Ascending aorta (tissue), 2 donors: ENCODE measurements at regions not wholly inside any gene's neighbourhood (a gene's known extent, or its start where the extent isn't known, plus 50 kb on each side); places are given as distances from the start of the nearest gene placed in this dataset.

Experiments used
- DNase-seq, 2 donors: peaks; one replicate each; pipeline ENCODE4 v3.0.0-alpha.2; 2019; ENCODE audit warnings: low spot score in 2 of 2
- H3K27ac ChIP-seq, 2 donors: fragments of 200-600 bp; sonication (generic); one replicate each; pipeline ENCODE4 v1.5.1; 2016 to 2017; ENCODE audit warnings: mild to moderate bottlenecking in 1 of 2
- H3K27me3 ChIP-seq: fragments of 200-600 bp; sonication (generic); one replicate; pipeline ENCODE4 v1.5.1; 2017
- H3K36me3 ChIP-seq, 2 donors: fragments of 200-600 bp; sonication (generic); one replicate each; pipeline ENCODE4 v1.5.1; 2016
- H3K4me1 ChIP-seq, 2 donors: fragments of 200-600 bp; sonication (generic); one replicate each; pipeline ENCODE4 v1.5.1; 2016 to 2017; ENCODE audit warnings: mild to moderate bottlenecking in 1 of 2
- H3K4me3 ChIP-seq, 2 donors: fragments of 200-600 bp; sonication (generic); one replicate each; pipeline ENCODE4 v1.5.1; 2016 to 2017; ENCODE audit warnings: mild to moderate bottlenecking in 1 of 2
- H3K9me3 ChIP-seq, 2 donors: fragments of 200-600 bp; sonication (generic); one replicate each; pipeline ENCODE4 v1.5.1; 2016
- CTCF ChIP-seq, 3 experiments: fragments of 200-600 bp in 2 of 3; fragments of 450-650 bp in 1 of 3; sonication (generic) in 2 of 3; IDR thresholded peaks; one replicate each; pipeline ENCODE4 v1.5.1; 2016 to 2019; ENCODE audit warnings: antibody characterized with exemption in 3 of 3, mild to moderate bottlenecking in 1 of 3, moderate library complexity in 1 of 3
- intact Hi-C: fragments of 100-400 bp; cut with DNase I; formaldehyde crosslinking; loops from one replicate; pipeline ENCODE4 v1.15.1; 2023

- no peak for TF ChIP-seq CTCF (IDR thresholded peaks at IDR 0.05)
- Histone ChIP-seq H3K27ac (no peak overlapping the region), H3K27me3 (no peaks in the 10 kb centered on the region), H3K4me3 (no peak overlapping the region), H3K9me3 (peaks cover 0 to 12% of the 10 kb centered on the region in 2 donors), H3K36me3 (no peaks in the 10 kb centered on the region), H3K4me1 (no peaks in the 10 kb centered on the region)
- no peak for DNase-seq
- intact Hi-C loops: no loop called here
These were observed 132.0 kb upstream of the FOXK1 start for GRCh38 chr7:4550117-4550516.

GRCh38 chr7:4552985-4553384, 129.1 kb upstream of the FOXK1 start:
- TF ChIP-seq CTCF (IDR thresholded peaks at IDR 0.05): no peak
- no peak overlapping the region for H3K4me3 ChIP-seq
- H3K27ac ChIP-seq: no peak overlapping the region
- H3K9me3 ChIP-seq: peaks cover 0 to 18% of the 10 kb centered on the region in 2 donors
- no peaks in the 10 kb centered on the region for H3K4me1 ChIP-seq
- no peaks in the 10 kb centered on the region for H3K36me3 ChIP-seq
- no peaks in the 10 kb centered on the region for H3K27me3 ChIP-seq
- no peak for DNase-seq
- intact Hi-C loops: no loop called here

- no peak for DNase-seq
- no peak for TF ChIP-seq CTCF (IDR thresholded peaks at IDR 0.05)
- peaks cover 0 to 18% of the 10 kb centered on the region in 2 donors for H3K9me3 ChIP-seq
- H3K27ac ChIP-seq: no peak overlapping the region
- no peaks in the 10 kb centered on the region for H3K4me1 ChIP-seq
- no peaks in the 10 kb centered on the region for H3K36me3 ChIP-seq
- no peak overlapping the region for H3K4me3 ChIP-seq
- intact Hi-C loops: no loop called here
- H3K27me3 ChIP-seq: no peaks in the 10 kb centered on the region
These were observed 125.0 kb upstream of the FOXK1 start for GRCh38 chr7:4556868-4557793.

GRCh38 chr7:4561795-4562194, 120.3 kb upstream of the FOXK1 start:
- Histone ChIP-seq H3K36me3 (no peaks in the 10 kb centered on the region), H3K27me3 (no peaks in the 10 kb centered on the region), H3K9me3 (no peaks in the 10 kb centered on the region), H3K4me3 (no peak overlapping the region), H3K27ac (no peak overlapping the region), H3K4me1 (no peaks in the 10 kb centered on the region)
- TF ChIP-seq CTCF (IDR thresholded peaks at IDR 0.05): no peak
- intact Hi-C loops: no loop called here
- DNase-seq: no peak

GRCh38 chr7:4566714-4567113, 115.4 kb upstream of the FOXK1 start:
- Histone ChIP-seq H3K27ac (no peak overlapping the region), H3K4me1 (no peaks in the 10 kb centered on the region), H3K4me3 (no peak overlapping the region), H3K36me3 (no peaks in the 10 kb centered on the region), H3K9me3 (no peaks in the 10 kb centered on the region), H3K27me3 (no peaks in the 10 kb centered on the region)
- no peak for DNase-seq
- TF ChIP-seq CTCF (IDR thresholded peaks at IDR 0.05): no peak
- intact Hi-C loops: no loop called here
